Transverse colon (tissue), 3 donors: ENCODE measurements at regions not wholly inside any gene's neighbourhood (a gene's known extent, or its start where the extent isn't known, plus 50 kb on each side); places are given as distances from the start of the nearest gene placed in this dataset.

Experiments
- CTCF ChIP-seq, 5 experiments: fragments of 200-600 bp in 3 of 5; fragments of 450-650 bp in 2 of 5; sonication (generic) in 3 of 5; IDR thresholded peaks; 1 replicate in 2 of 5; 2 replicates in 3 of 5; pipeline ENCODE4 v1.5.1; 2016 to 2017; ENCODE audit warnings: antibody characterized with exemption in 5 of 5, inconsistent platforms in 3 of 5, mild to moderate bottlenecking in 2 of 5, moderate library complexity in 1 of 5
- EP300 ChIP-seq: sonication (generic); formaldehyde crosslinking; IDR thresholded peaks from one replicate; pipeline ENCODE4 v1.6.1; 2017; ENCODE audit warnings: antibody characterized with exemption, low read depth
- POLR2A ChIP-seq: fragments of 450-650 bp; IDR thresholded peaks from one replicate; pipeline ENCODE4 v1.6.1; 2016; ENCODE audit warnings: antibody characterized with exemption, mild to moderate bottlenecking, moderate library complexity

GRCh38 chr2:12068796-12069538 is 322.5 kb downstream of the LPIN1 start:
- TF ChIP-seq EP300: no peak
- no peak for TF ChIP-seq CTCF (IDR thresholded peaks at IDR 0.05)
- no peak for TF ChIP-seq POLR2A
